ENCODE measurements at regions not wholly inside any gene's neighbourhood (a gene's known extent, or its start where the extent isn't known, plus 50 kb on each side); places are given as distances from the start of the nearest gene placed in this dataset.

DNA sequence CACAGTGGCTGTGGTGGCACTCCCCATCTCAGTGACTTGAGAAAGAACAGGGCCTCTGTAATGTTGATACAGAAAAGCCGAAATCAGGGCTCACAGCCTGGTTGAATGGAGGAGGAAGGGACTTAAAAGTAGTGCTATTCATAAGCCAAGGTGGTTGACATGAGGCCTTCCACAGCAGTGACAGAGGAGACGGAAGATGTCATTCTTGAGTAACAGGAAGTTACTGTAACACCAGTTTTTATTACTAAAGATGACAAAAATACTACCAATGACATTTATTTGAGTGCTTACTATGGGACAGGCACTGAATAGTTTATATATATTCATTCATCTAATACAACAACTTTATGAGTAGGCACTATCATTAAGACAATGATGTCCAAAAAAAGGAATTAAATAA is 52.8 kb upstream of the GNG12 start:
- TF ChIP-seq POLR2AphosphoS5 (IDR thresholded peaks at IDR 0.05) (no peak), POLR2A (IDR thresholded peaks at IDR 0.05) (no peak)
